Tibial nerve (tissue), 4 donors: ENCODE measurements at regions not wholly inside any gene's neighbourhood (a gene's known extent, or its start where the extent isn't known, plus 50 kb on each side); places are given as distances from the start of the nearest gene placed in this dataset.

Source experiments
- DNase-seq, 2 donors: peaks; one replicate each; pipeline ENCODE4 v3.0.0-alpha.2; 2019; ENCODE audit warnings: low spot score in 2 of 2
- H3K27ac ChIP-seq, 4 donors: fragments of 200-600 bp; sonication (generic) in 3 of 4; one replicate each; pipeline ENCODE4 v1.5.1; 2017 to 2019; ENCODE audit warnings: mild to moderate bottlenecking in 1 of 4
- H3K27me3 ChIP-seq, 2 donors: fragments of 200-600 bp; sonication (generic) in 1 of 2; one replicate each; pipeline versions ENCODE4 v1.5.1 to v1.6.0; 2017 to 2019
- H3K36me3 ChIP-seq, 3 donors: fragments of 200-600 bp; sonication (generic); one replicate each; pipeline ENCODE4 v1.5.1; 2018 to 2019
- H3K4me1 ChIP-seq, 4 donors: fragments of 200-600 bp; sonication (generic) in 3 of 4; one replicate each; pipeline ENCODE4 v1.5.1; 2017 to 2019
- H3K4me3 ChIP-seq, 4 donors: fragments of 200-600 bp; sonication (generic) in 3 of 4; one replicate each; pipeline ENCODE4 v1.5.1; 2017 to 2019; ENCODE audit warnings: mild to moderate bottlenecking in 1 of 4, moderate library complexity in 1 of 4
- H3K9me3 ChIP-seq, 4 donors: fragments of 200-600 bp; sonication (generic) in 3 of 4; one replicate each; pipeline ENCODE4 v1.5.1; 2017 to 2019
- CTCF ChIP-seq, 5 experiments: fragments of 200-600 bp in 3 of 5; fragments of 450-650 bp in 2 of 5; sonication (generic) in 3 of 5; IDR thresholded peaks; one replicate each; pipeline ENCODE4 v1.5.1; 2016 to 2019; ENCODE audit warnings: antibody characterized with exemption in 5 of 5, mild to moderate bottlenecking in 3 of 5, moderate library complexity in 2 of 5
- EP300 ChIP-seq, 2 donors: sonication (generic); formaldehyde crosslinking; IDR thresholded peaks; one replicate each; pipeline ENCODE4 v1.6.1; 2017; ENCODE audit warnings: antibody characterized with exemption in 2 of 2, mild to moderate bottlenecking in 1 of 2
- POLR2A ChIP-seq, 2 donors: fragments of 450-650 bp; IDR thresholded peaks; one replicate each; pipeline ENCODE4 v1.6.1; 2017; ENCODE audit warnings: antibody characterized with exemption in 2 of 2, mild to moderate bottlenecking in 2 of 2, moderate library complexity in 2 of 2
- WGBS, 2 donors: methylation state at CpG; one replicate each; pipeline ENCODE4 v1.1.5; 2018; 5-methylcytosine and 5-hydroxymethylcytosine counted together

GRCh38 chr7:111676167-111676566 is 113.9 kb upstream of the IMMP2L start:
- Histone ChIP-seq H3K27me3 (no peaks in the 10 kb centered on the region), H3K9me3 (no peaks in the 10 kb centered on the region), H3K4me1 (no peaks in the 10 kb centered on the region), H3K36me3 (no peaks in the 10 kb centered on the region), H3K4me3 (no peak overlapping the region), H3K27ac (no peak overlapping the region)
- TF ChIP-seq POLR2A (IDR thresholded peaks at IDR 0.05) (no peak), CTCF (IDR thresholded peaks at IDR 0.05) (no peak)
- no peak for DNase-seq

- no peak overlapping the region for H3K4me3 ChIP-seq
- no peak for TF ChIP-seq CTCF (IDR thresholded peaks at IDR 0.05)
- TF ChIP-seq POLR2A (IDR thresholded peaks at IDR 0.05): no peak
- no peak for TF ChIP-seq EP300 (IDR thresholded peaks at IDR 0.05)
- no peaks in the 10 kb centered on the region for H3K9me3 ChIP-seq
- WGBS, 2 donors: 89 to 90% methylated on average over 6 of the region's 6 CpGs
- H3K36me3 ChIP-seq: no peaks in the 10 kb centered on the region
- H3K27ac ChIP-seq: no peak overlapping the region
- no peaks in the 10 kb centered on the region for H3K4me1 ChIP-seq
- DNase-seq: no peak
- no peaks in the 10 kb centered on the region for H3K27me3 ChIP-seq
Observed at GRCh38 chr7:111672901-111673300, 110.6 kb upstream of the IMMP2L start.

GRCh38 chr7:111671927-111672326 is 109.6 kb upstream of the IMMP2L start:
- Histone ChIP-seq H3K27ac (no peak overlapping the region), H3K4me1 (no peaks in the 10 kb centered on the region), H3K36me3 (no peaks in the 10 kb centered on the region), H3K4me3 (no peak overlapping the region), H3K27me3 (no peaks in the 10 kb centered on the region), H3K9me3 (no peaks in the 10 kb centered on the region)
- 75 to 82% methylated on average over 2 of the region's 2 CpGs for WGBS, 2 donors
- TF ChIP-seq POLR2A (IDR thresholded peaks at IDR 0.05) (no peak), EP300 (IDR thresholded peaks at IDR 0.05) (no peak), CTCF (IDR thresholded peaks at IDR 0.05) (no peak)
- DNase-seq: no peak

GRCh38 chr7:111668711-111669110 is 106.4 kb upstream of the IMMP2L start:
- WGBS, 2 donors: 87 to 91% methylated on average over 9 of the region's 9 CpGs
- H3K9me3 ChIP-seq: no peaks in the 10 kb centered on the region
- TF ChIP-seq POLR2A (IDR thresholded peaks at IDR 0.05): no peak
- TF ChIP-seq CTCF (IDR thresholded peaks at IDR 0.05): no peak
- no peak for TF ChIP-seq EP300 (IDR thresholded peaks at IDR 0.05)

GRCh38 chr7:111667488-111667887 is 105.2 kb upstream of the IMMP2L start:
- DNase-seq: no peak
- H3K9me3 ChIP-seq: no peaks in the 10 kb centered on the region

More at GRCh38 chr7:111668711-111669110, 106.4 kb upstream of the IMMP2L start:
- Histone ChIP-seq H3K36me3 (no peaks in the 10 kb centered on the region), H3K4me1 (no peaks in the 10 kb centered on the region), H3K27me3 (no peaks in the 10 kb centered on the region), H3K27ac (no peak overlapping the region), H3K4me3 (no peak overlapping the region)
- no peak for DNase-seq

More at GRCh38 chr7:111667488-111667887, 105.2 kb upstream of the IMMP2L start:
- no peak overlapping the region for H3K4me3 ChIP-seq
- WGBS, 2 donors: 100% methylated on average over 1 of the region's 1 CpG
- TF ChIP-seq EP300 (IDR thresholded peaks at IDR 0.05): no peak
- no peak for TF ChIP-seq POLR2A (IDR thresholded peaks at IDR 0.05)
- no peak for TF ChIP-seq CTCF (IDR thresholded peaks at IDR 0.05)
- no peaks in the 10 kb centered on the region for H3K4me1 ChIP-seq
- H3K27me3 ChIP-seq: no peaks in the 10 kb centered on the region
- H3K36me3 ChIP-seq: no peaks in the 10 kb centered on the region
- H3K27ac ChIP-seq: no peak overlapping the region
